Ovary (tissue), 3 donors: ENCODE measurements at regions not wholly inside any gene's neighbourhood (a gene's known extent, or its start where the extent isn't known, plus 50 kb on each side); places are given as distances from the start of the nearest gene placed in this dataset.

Experiments
- CTCF ChIP-seq, 3 donors: fragments of 450-650 bp in 2 of 3; fragments of 200-600 bp in 1 of 3; IDR thresholded peaks; one replicate each; pipeline versions ENCODE4 v1.5.1 to v1.8.0; 2016 to 2022; ENCODE audit warnings: antibody characterized with exemption in 3 of 3, mild to moderate bottlenecking in 1 of 3
- EP300 ChIP-seq: sonication (generic); formaldehyde crosslinking; IDR thresholded peaks from one replicate; pipeline ENCODE4 v1.6.1; 2017; ENCODE audit warnings: antibody characterized with exemption
- POLR2A ChIP-seq: fragments of 450-650 bp; IDR thresholded peaks from one replicate; pipeline ENCODE4 v1.6.1; 2017; ENCODE audit warnings: antibody characterized with exemption, mild to moderate bottlenecking, moderate library complexity
- donor health status: DM: no; HTN: no; CAD: no.

- no peak for TF ChIP-seq POLR2A
- no peak for TF ChIP-seq CTCF (IDR thresholded peaks at IDR 0.05)
- TF ChIP-seq EP300, result no peak
These were observed 196.8 kb downstream of the PTBP2 start for GRCh38 chr1:96918406-96918805.
